Effector memory CD8-positive, alpha-beta T cell (primary cell): ENCODE measurements at regions not wholly inside any gene's neighbourhood (a gene's known extent, or its start where the extent isn't known, plus 50 kb on each side); places are given as distances from the start of the nearest gene placed in this dataset.

Experiments
- ATAC-seq: fragments of 150-1000 bp; cut with Tn5 transposase; replicated peaks from 2 replicates; pipeline ENCODE4 v1.10.0; 2021; ENCODE audit warnings: mild to moderate bottlenecking, moderate library complexity
- DNase-seq, 3 experiments: peaks; one replicate each; pipeline ENCODE4 v3.0.0; 2021
- H3K27ac Mint-ChIP-seq, 2 donors: one replicate each; pipeline ENCODE4 v1.8.0; 2022; ENCODE audit warnings: mild to moderate bottlenecking in 2 of 2, mixed read lengths in 2 of 2, moderate library complexity in 2 of 2
- H3K27me3 Mint-ChIP-seq, 2 donors: one replicate each; pipeline ENCODE4 v1.8.0; 2022; ENCODE audit warnings: mixed read lengths in 2 of 2
- H3K36me3 Mint-ChIP-seq: one replicate; pipeline ENCODE4 v1.8.0; 2022; ENCODE audit warnings: mild to moderate bottlenecking, moderate library complexity, mixed read lengths; ENCODE audit not compliant: insufficient read depth
- H3K4me1 Mint-ChIP-seq, 2 donors: one replicate each; pipeline ENCODE4 v1.8.0; 2022; ENCODE audit warnings: low read depth in 2 of 2, mixed read lengths in 2 of 2
- H3K4me3 Mint-ChIP-seq, 2 donors: one replicate each; pipeline ENCODE4 v1.8.0; 2022; ENCODE audit warnings: mild to moderate bottlenecking in 2 of 2, mixed read lengths in 2 of 2, moderate library complexity in 2 of 2
- H3K9me3 Mint-ChIP-seq, 2 donors: one replicate each; pipeline ENCODE4 v1.8.0; 2022; ENCODE audit warnings: mixed read lengths in 2 of 2

DNA sequence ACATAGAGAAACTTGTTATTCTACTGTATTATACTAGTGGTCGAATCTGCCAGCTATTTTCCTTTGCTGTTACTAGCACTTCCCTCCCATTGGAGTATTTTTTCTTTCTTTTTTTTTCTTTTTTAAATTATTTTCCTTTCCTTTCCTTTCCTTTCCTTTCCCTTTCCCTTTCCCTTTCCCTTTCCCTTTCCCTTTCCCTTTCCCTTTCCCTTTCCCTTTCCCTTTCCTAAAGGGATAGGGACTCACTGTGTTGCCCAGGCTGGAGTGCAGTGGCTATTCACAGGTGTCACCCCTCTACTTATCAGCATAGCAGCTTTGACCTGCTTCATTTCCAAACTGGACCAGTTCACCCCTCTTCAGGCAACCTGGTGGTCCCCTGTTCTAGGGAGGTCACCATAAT is 212.6 kb upstream of the SP4 start:
- H3K27me3 Mint-ChIP-seq: peaks cover 25 to 33% of the 10 kb centered on the region in 2 donors
- no peaks in the 10 kb centered on the region for H3K4me1 Mint-ChIP-seq
- ATAC-seq: no peak
- no peak for DNase-seq
- H3K36me3 Mint-ChIP-seq: no peaks in the 10 kb centered on the region
- no peak overlapping the region for H3K27ac Mint-ChIP-seq
- H3K9me3 Mint-ChIP-seq: no peaks in the 10 kb centered on the region
- H3K4me3 Mint-ChIP-seq: no peak overlapping the region

DNA sequence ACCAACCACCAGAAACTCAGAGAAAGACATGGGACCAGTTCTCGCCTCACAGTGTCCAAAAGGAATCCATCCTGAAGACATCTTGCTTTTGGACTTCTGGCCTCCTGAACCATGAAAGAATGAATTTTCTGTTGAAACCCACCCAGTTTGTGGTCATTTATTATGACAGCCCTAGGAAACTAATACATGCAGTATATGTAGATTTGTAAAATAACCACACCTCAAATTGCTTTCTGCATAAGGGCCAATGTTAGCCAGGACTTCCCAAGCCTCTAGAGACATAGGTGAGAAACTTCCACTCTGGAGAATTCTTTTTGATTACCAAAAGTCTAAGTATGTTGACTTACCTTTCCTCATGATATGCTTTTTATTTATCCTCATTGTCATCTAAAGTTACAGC is 210.5 kb upstream of the SP4 start:
- Mint-ChIP-seq H3K9me3 (no peaks in the 10 kb centered on the region), H3K27me3 (peaks cover 9 to 18% of the 10 kb centered on the region in 2 donors), H3K4me1 (no peaks in the 10 kb centered on the region), H3K36me3 (no peaks in the 10 kb centered on the region), H3K27ac (no peak overlapping the region), H3K4me3 (no peak overlapping the region)
- no peak for ATAC-seq
- DNase-seq: no peak

DNA sequence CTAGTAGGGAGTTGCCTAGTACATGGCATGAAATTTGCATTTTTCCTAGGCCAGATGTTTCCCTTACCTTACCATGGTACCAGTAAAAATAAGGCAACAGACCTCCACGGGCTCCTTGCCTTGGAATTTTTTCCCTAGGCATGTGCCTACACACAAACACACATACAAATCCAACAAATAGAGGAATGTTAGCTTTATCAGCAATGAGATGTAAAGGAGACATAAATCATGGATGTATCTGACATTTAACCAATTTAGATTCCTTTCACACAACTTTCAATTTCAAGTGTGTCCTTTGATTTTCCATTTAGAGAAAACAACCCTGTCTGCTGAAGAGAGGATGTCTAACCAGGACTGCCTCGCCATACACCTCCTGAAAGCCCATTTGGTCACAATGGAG is 209.7 kb upstream of the SP4 start:
- H3K27me3 Mint-ChIP-seq: peaks cover 11 to 18% of the 10 kb centered on the region in 2 donors
- no peaks in the 10 kb centered on the region for H3K9me3 Mint-ChIP-seq
- H3K27ac Mint-ChIP-seq: no peak overlapping the region
- no peak overlapping the region for H3K4me3 Mint-ChIP-seq
- H3K4me1 Mint-ChIP-seq: no peaks in the 10 kb centered on the region
- H3K36me3 Mint-ChIP-seq: no peaks in the 10 kb centered on the region
- ATAC-seq: no peak
- no peak for DNase-seq

DNA sequence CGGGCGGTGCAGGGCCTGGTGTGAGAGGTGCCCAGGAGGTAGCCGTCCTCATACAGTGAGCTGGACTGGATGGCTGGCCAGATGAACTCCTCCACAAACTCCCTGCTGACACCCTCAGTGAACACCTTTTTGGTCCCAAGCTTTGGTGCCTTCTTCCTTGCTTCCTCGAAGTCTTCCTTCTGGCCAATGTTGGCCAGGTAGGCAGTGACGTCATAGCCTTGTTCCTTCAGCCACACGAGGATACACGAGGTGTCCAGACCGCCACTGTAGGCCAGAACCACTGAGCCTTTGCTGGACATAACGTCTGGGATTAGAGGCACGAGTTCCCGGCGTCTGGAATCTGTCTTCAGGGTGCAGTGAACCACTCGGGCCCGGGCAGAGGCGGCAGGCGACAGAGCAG is 206.8 kb upstream of the SP4 start:
- Mint-ChIP-seq H3K4me1 (no peaks in the 10 kb centered on the region), H3K4me3 (no peak overlapping the region), H3K27me3 (peaks cover 8 to 21% of the 10 kb centered on the region in 2 donors), H3K36me3 (no peaks in the 10 kb centered on the region), H3K27ac (no peak overlapping the region), H3K9me3 (no peaks in the 10 kb centered on the region)
- no peak for ATAC-seq
- DNase-seq: no peak

DNA sequence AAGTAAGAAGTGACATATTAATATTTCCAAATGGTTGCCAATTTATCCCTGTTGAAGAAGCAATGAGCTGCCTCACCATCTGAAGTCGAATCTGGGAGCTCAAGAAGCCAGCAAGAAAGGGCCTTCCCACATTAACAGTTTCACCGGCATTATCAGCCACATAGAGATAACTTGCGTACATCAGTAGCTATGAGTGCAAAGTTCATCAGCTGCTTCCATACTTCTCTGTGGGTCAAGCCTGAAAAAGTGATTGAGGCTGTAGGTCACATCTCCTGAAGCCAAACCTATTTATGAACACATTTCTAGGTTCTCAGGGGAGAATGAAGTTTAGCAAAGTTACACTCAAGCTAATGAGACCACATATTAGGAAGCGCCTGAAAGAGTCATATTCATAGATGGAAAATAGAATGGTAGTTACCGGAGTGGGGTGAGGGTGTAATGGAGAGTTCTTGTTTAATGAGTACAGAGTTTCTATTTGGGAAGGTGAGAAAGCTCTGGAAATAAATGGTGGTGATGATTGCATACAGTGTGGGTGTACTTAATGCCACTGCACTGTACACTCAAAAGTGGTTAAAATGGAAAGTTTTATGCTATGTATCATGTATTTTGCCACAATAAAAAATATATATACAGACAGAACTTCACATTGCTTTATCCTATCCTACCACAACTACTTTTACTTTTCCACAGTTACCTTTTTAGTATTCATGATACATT is 189.3 kb upstream of the SP4 start:
- H3K27me3 Mint-ChIP-seq: peaks cover 51 to 70% of the 10 kb centered on the region in 2 donors

DNA sequence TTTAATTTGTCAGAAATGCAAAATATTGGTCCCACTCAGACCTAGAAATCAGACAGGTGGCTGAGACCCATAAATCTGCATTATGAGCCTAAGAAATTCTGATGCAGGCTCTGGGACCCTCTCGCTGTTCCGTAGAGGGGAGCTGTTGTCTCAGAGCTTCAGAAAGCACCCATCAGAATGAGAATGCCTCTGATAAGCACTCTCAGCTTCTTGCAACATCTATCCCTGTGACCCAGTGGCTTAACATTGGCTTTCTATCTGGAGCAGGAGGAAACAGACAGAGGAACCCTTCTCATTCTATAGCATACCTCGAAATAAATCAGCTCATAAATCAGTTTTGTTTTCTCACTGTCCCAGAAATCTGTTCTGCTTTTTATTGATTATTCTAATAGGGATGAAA is 184.6 kb upstream of the SP4 start:
- Mint-ChIP-seq H3K36me3 (no peaks in the 10 kb centered on the region), H3K4me1 (no peaks in the 10 kb centered on the region), H3K9me3 (no peaks in the 10 kb centered on the region), H3K27ac (no peak overlapping the region), H3K27me3 (peaks cover 44 to 55% of the 10 kb centered on the region in 2 donors), H3K4me3 (no peak overlapping the region)
- DNase-seq (no peak), ATAC-seq (no peak)

More for the DNA sequence above, 189.3 kb upstream of the SP4 start:
- Mint-ChIP-seq H3K9me3 (no peaks in the 10 kb centered on the region), H3K4me1 (no peaks in the 10 kb centered on the region), H3K4me3 (no peak overlapping the region), H3K27ac (no peak overlapping the region), H3K36me3 (no peaks in the 10 kb centered on the region)
- ATAC-seq: no peak
- DNase-seq: no peak

DNA sequence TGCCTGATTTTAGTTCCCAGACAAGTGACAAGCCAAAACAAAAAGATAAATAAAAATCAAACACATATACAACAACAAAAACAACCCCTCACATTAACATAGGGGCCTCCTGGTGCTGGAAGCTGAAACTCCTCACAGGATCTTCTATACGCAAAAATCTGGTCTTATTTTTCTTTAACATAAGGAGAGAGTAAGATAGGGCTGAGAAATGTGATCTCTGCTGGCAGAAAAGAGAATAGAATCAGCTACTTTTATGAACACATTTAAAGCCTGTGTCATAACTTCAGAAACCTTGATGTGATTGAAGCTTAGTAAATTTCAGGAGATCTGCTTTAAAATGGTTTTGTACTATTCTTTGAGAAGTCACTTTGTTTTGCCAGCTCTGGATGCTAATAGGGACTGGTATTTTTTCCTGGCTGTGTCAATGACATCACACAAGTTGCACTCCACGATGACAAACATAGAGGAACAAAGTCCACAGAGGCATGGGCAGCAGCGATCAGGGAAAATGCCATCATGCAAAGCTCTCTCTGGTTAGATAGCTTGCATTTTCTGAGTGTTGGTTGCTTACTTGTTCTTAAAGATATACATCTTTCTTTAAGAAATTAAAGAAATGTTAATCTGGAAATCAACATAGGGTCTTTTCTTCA is 176.6 kb upstream of the SP4 start:
- Mint-ChIP-seq H3K9me3 (no peaks in the 10 kb centered on the region), H3K36me3 (no peaks in the 10 kb centered on the region), H3K4me1 (no peaks in the 10 kb centered on the region), H3K4me3 (no peak overlapping the region), H3K27me3 (peaks cover 53 to 77% of the 10 kb centered on the region in 2 donors), H3K27ac (no peak overlapping the region)
- no peak for DNase-seq
- ATAC-seq: no peak

DNA sequence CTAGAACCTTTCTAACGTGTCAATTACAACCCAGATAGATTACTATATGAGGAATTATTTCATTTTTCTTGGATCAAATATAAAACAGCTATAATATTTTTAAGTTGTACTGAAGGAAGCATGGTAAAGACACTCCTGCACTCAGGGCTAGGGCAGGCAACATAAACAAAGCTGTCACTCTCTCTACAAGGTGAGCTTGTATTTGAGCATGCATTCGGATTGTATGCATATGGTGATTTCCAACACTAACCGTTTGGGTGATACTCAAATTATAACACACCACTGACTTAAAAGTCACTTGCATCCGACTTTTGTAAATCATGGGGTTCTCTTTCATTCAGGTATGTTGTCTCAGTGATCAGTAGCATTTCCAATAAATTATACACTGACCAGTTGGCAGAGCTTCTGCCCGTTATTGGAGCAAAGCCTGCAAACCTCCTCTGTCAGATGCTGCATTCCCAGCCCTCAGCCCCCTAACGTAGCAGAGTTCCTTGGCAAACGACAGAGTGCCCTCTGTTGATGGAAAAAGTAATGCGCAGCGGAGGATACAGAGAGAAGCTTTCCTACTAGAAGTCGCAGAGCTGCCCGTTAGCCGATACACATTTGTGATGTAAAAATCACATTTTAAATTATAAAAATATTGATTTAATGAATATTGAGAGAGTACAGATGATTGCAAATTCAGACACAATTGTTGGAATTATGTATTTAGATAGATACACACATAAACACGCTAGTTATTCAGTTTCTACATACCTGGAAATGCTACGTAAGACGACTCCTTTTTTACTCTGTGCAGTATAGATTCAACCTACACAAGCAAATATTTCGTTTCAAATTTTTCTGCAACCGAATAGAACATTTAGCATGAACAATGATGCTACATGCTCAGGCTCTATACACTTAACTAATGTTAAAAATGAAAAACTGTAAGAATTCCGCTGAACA is 173.9 kb upstream of the SP4 start:
- no peaks in the 10 kb centered on the region for H3K4me1 Mint-ChIP-seq
- peak; percentile 12 to 20 (median 14) for DNase-seq
- no peaks in the 10 kb centered on the region for H3K36me3 Mint-ChIP-seq
- no peak overlapping the region for H3K4me3 Mint-ChIP-seq
- peak; percentile 80 for ATAC-seq
- peaks cover 53 to 66% of the 10 kb centered on the region in 2 donors for H3K27me3 Mint-ChIP-seq
- H3K9me3 Mint-ChIP-seq: no peaks in the 10 kb centered on the region
- no peak overlapping the region for H3K27ac Mint-ChIP-seq

DNA sequence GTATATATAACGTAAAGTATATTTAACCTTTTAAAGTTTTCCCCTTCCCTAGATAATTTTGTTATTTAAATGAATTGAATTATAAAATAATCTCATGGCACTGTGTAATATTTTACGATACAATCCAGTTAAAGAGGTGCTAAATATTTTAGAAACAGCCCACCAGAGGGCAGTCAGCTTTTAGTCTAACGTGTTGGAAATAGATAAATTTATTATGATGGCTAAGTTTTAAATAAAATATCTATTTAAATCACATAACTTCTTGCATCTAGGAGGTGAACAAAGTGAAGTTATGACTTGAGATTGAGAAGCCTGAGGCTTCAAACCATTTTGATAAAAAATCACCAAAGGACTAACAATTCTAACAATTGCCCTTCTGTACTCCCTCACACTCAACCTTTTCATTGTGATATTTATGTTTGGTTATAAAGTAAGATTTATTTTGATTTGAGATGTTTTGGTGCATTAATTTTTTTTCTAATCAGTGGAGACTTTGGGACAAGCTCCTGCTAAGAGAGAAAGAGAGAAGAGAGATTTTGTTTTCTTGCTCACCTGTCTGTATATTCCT is 171.5 kb upstream of the SP4 start:
- DNase-seq: peak; percentile 9 to 32 (median 27)
- H3K36me3 Mint-ChIP-seq: no peaks in the 10 kb centered on the region
- H3K4me1 Mint-ChIP-seq: peaks cover 0 to under 1% of the 10 kb centered on the region in 2 donors
- H3K4me3 Mint-ChIP-seq: no peak overlapping the region
- ATAC-seq: no peak
- no peak overlapping the region for H3K27ac Mint-ChIP-seq
- H3K9me3 Mint-ChIP-seq: no peaks in the 10 kb centered on the region
- peaks cover 34 to 43% of the 10 kb centered on the region in 2 donors for H3K27me3 Mint-ChIP-seq

DNA sequence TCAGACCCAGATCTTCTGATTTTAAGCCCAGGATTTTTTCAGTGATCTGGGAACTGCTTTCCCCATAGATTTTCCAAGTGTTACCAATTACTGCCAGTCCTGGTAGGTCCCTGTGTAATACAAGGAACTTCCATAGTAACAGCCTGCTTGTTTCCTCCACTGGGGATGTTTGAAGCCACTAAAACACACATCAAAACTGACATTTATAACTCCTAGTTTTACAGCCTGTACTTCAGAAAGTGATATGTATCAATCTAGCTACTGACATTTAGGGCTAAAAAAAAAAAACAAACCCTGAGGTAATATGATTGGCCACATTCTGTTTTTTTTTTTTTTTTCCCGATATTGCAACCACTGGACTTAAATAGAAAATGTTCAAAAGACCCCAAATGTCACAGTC is 166.9 kb upstream of the SP4 start:
- H3K4me3 Mint-ChIP-seq: no peak overlapping the region
- no peak for DNase-seq
- no peaks in the 10 kb centered on the region for H3K9me3 Mint-ChIP-seq

DNA sequence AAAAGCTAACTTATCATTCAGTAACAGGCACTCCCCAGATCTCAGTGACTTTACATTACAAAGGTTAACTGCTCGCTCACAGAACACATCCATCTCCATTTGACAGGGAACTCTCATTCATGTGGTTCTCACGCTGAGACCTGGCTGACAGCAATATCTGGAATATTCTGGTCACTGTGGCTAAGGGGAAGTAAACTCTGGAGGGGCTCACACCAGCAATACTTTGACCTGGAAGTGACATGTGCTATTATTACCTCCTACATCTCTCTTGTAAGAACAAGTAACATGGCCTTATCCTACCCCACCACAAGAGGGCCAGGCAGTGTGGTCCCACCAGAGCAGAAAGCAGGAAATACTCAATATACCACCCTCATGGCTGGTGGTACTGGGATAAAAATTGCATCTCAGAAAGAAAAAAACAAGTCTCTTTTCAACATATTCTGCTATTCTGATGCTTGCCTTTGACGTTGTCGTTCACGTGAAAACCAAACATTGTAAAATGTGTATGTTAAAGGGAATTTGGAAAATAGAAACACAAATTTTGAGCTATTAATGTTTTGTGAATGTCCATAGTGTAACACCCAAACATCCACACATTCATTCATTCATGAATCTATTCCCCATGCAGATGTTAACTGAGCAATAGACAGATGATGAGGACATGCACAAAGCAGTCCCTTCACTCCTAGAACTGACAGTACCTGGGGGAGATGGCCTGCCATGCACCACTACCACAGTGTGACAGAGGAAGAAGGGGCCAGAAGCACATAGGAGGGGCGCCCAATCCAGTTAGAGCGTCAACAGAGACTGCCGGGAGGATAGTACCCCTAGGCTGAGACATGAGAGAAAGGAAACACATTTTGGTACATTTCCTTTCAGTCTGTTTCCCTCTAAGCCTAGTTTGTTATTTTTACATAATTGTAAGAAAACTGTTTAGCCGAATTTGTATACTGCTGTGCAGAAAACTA is 166.0 kb upstream of the SP4 start:
- Mint-ChIP-seq H3K27me3 (no peaks in the 10 kb centered on the region), H3K27ac (peak overlapping the region in 1 of 2 donors; percentile 2), H3K36me3 (no peaks in the 10 kb centered on the region), H3K9me3 (no peaks in the 10 kb centered on the region), H3K4me1 (peaks cover 9 to 11% of the 10 kb centered on the region in 2 donors), H3K4me3 (no peak overlapping the region)
- peak; percentile 45 to 58 (median 47) for DNase-seq
- ATAC-seq: peak; percentile 94

More for the DNA sequence above, 166.9 kb upstream of the SP4 start:
- H3K27me3 Mint-ChIP-seq: no peaks in the 10 kb centered on the region
- no peak for ATAC-seq
- peak overlapping the region in 1 of 2 donors; percentile 2 for H3K27ac Mint-ChIP-seq
- H3K4me1 Mint-ChIP-seq: peaks cover 9 to 11% of the 10 kb centered on the region in 2 donors
- H3K36me3 Mint-ChIP-seq: no peaks in the 10 kb centered on the region

DNA sequence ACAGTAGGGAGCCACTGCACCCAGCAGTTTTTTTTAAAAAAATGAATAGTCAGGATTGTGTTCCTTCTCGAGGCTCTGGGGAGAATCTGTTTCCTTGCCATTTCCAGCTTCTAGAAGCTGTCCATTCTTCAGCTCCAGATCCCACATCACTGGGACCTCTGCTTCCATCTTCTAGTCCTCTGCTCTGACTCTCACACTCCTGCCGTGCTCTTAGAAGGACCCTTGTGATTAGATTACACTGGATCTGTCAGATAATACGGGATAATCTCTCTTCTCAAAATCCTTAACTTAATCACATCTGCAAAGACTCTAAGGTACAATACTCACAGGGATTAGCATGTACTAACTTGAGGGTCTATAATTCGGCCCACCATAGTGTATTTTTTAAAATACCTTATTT is 158.9 kb upstream of the SP4 start:
- no peak for ATAC-seq
- Mint-ChIP-seq H3K36me3 (no peaks in the 10 kb centered on the region), H3K4me3 (no peak overlapping the region), H3K9me3 (no peaks in the 10 kb centered on the region), H3K27ac (no peak overlapping the region), H3K27me3 (no peaks in the 10 kb centered on the region), H3K4me1 (no peaks in the 10 kb centered on the region)
- DNase-seq: no peak
